ENCODE measurements at regions not wholly inside any gene's neighbourhood (a gene's known extent, or its start where the extent isn't known, plus 50 kb on each side); places are given as distances from the start of the nearest gene placed in this dataset.

- no peaks in the 10 kb centered on the region for H3K79me2 ChIP-seq (ENCODE audit: control insufficient read depth, insufficient read depth, low read length)
- CTCF ChIA-PET: interaction anchor here (1.0 kb wide), 1 partner anchor 20 kb away, joined by 3 read pairs; no protein-coding TSS in a partner anchor
- H4K20me1 ChIP-seq (ENCODE audit: control insufficient read depth, insufficient read depth, low read length, poor library complexity, severe bottlenecking): no peaks in the 10 kb centered on the region
- no peaks in the 10 kb centered on the region for H3K9me3 Mint-ChIP-seq (ENCODE audit: insufficient read depth)
- H3K9ac ChIP-seq (ENCODE audit: low read length): no peak overlapping the region
- no peak overlapping the region for H3K4me3 Mint-ChIP-seq
- 90% methylated on average over 1 of the region's 3 CpGs for WGBS (ENCODE audit: insufficient coverage)
- no peak overlapping the region for H3K4me3 ChIP-seq (ENCODE audit: control extremely low read depth in 1 of 5, extremely low read depth in 1 of 5, insufficient read depth in 1 of 5, low read depth in 2 of 5, low read length in 4 of 5)
- H3K36me3 ChIP-seq (replicated peaks in 1 of 2; ENCODE audit: control extremely low read depth in 1 of 2, control insufficient read depth in 1 of 2, extremely low read depth in 1 of 2, insufficient read depth in 2 of 2, low read length in 1 of 2): no peaks in the 10 kb centered on the region
- H3K4me1 ChIP-seq (ENCODE audit: control insufficient read depth in 2 of 2, insufficient read depth in 2 of 2, low read length in 2 of 2): peaks cover 5 to 14% of the 10 kb centered on the region in 2 donors
- POLR2A ChIA-PET: no interaction called here
- peaks cover 14% of the 10 kb centered on the region for H3K4me1 Mint-ChIP-seq
- no peak for TF ChIP-seq CTCF (IDR thresholded peaks at IDR 0.05)
- TF ChIP-seq EZH2 (IDR thresholded peaks at IDR 0.05; ENCODE audit: borderline replicate concordance, insufficient read depth, low read depth, low read length, poor library complexity, severe bottlenecking): no peak
- intact Hi-C loops (cut with micrococcal nuclease): loop anchor here (10.0 kb wide), 1 partner anchor 124 kb away; no protein-coding TSS in a partner anchor
- no peak overlapping the region for H3K27ac ChIP-seq (ENCODE audit: low read length in 2 of 2)
- H2AFZ ChIP-seq (ENCODE audit: insufficient read depth, low read depth, low read length, poor library complexity, severe bottlenecking): no peak overlapping the region
- H3K27me3 Mint-ChIP-seq: no peaks in the 10 kb centered on the region
- DNase-seq: peak; percentile 14
- no peak for ATAC-seq (ENCODE audit: low read depth)
- H3K27me3 ChIP-seq (replicated peaks in 1 of 4; ENCODE audit: control extremely low read depth in 1 of 4, control insufficient read depth in 3 of 4, insufficient read depth in 4 of 4, low read length in 3 of 4): no peaks in the 10 kb centered on the region
- no peak overlapping the region for H3K4me2 ChIP-seq (replicated peaks; ENCODE audit: low read depth, low read length, poor library complexity, severe bottlenecking)
- H3K27ac Mint-ChIP-seq: no peak overlapping the region
- H3K9me3 ChIP-seq (ENCODE audit: control extremely low read depth in 1 of 3, control insufficient read depth in 2 of 3, insufficient read depth in 1 of 3, low read length in 2 of 3): no peaks in the 10 kb centered on the region
Observed at GRCh38 chr12:91948504-91948903, 197.1 kb downstream of the BTG1 start.

GRCh38 chr12:91947459-91947858 lies 198.2 kb downstream of the BTG1 start:
- no peak overlapping the region for H3K27ac Mint-ChIP-seq
- no peaks in the 10 kb centered on the region for H3K9me3 ChIP-seq (ENCODE audit: control extremely low read depth in 1 of 3, control insufficient read depth in 2 of 3, insufficient read depth in 1 of 3, low read length in 2 of 3)
- ATAC-seq (ENCODE audit: low read depth) (peak; percentile 61), DNase-seq (peak; percentile 76)
- no peak overlapping the region for H3K27ac ChIP-seq (ENCODE audit: low read length in 2 of 2)
- no peaks in the 10 kb centered on the region for H3K36me3 ChIP-seq (replicated peaks in 1 of 2; ENCODE audit: control extremely low read depth in 1 of 2, control insufficient read depth in 1 of 2, extremely low read depth in 1 of 2, insufficient read depth in 2 of 2, low read length in 1 of 2)
- H3K27me3 ChIP-seq (replicated peaks in 1 of 4; ENCODE audit: control extremely low read depth in 1 of 4, control insufficient read depth in 3 of 4, insufficient read depth in 4 of 4, low read length in 3 of 4): no peaks in the 10 kb centered on the region
- H3K4me2 ChIP-seq (replicated peaks; ENCODE audit: low read depth, low read length, poor library complexity, severe bottlenecking): no peak overlapping the region
- ChIA-PET POLR2A (no interaction called here), CTCF (interaction anchor here (1.0 kb wide), 1 partner anchor 21 kb away, joined by 3 read pairs; no protein-coding TSS in a partner anchor)
- H3K27me3 Mint-ChIP-seq: peaks cover 3% of the 10 kb centered on the region
- H3K9me3 Mint-ChIP-seq (ENCODE audit: insufficient read depth): no peaks in the 10 kb centered on the region
- intact Hi-C loops (cut with micrococcal nuclease): loop anchor here (10.0 kb wide), 1 partner anchor 123 kb away; no protein-coding TSS in a partner anchor
- H3K4me3 Mint-ChIP-seq: no peak overlapping the region
- no peak overlapping the region for H3K9ac ChIP-seq (ENCODE audit: low read length)
- TF ChIP-seq CTCF (IDR thresholded peaks at IDR 0.05) (no peak), EZH2 (IDR thresholded peaks at IDR 0.05; ENCODE audit: borderline replicate concordance, insufficient read depth, low read depth, low read length, poor library complexity, severe bottlenecking) (no peak)
- H3K4me3 ChIP-seq (ENCODE audit: control extremely low read depth in 1 of 5, extremely low read depth in 1 of 5, insufficient read depth in 1 of 5, low read depth in 2 of 5, low read length in 4 of 5): no peak overlapping the region
- peaks cover 14% of the 10 kb centered on the region for H3K4me1 Mint-ChIP-seq
- peaks cover 5 to 14% of the 10 kb centered on the region in 2 donors for H3K4me1 ChIP-seq (ENCODE audit: control insufficient read depth in 2 of 2, insufficient read depth in 2 of 2, low read length in 2 of 2)
- H3K79me2 ChIP-seq (ENCODE audit: control insufficient read depth, insufficient read depth, low read length): no peaks in the 10 kb centered on the region
- whole genome bisulfite sequencing (ENCODE audit: insufficient coverage): 71% methylated on average over 1 of the region's 5 CpGs
- H2AFZ ChIP-seq (ENCODE audit: insufficient read depth, low read depth, low read length, poor library complexity, severe bottlenecking): no peak overlapping the region
- no peaks in the 10 kb centered on the region for H4K20me1 ChIP-seq (ENCODE audit: control insufficient read depth, insufficient read depth, low read length, poor library complexity, severe bottlenecking)
